Activated CD8-positive, alpha-beta memory T cell treated with anti-CD3 and anti-CD28 coated beads, Interleukin-2, amount 10 ng/mL, durations not matched to agents 7 days and 5 days (primary cell): ENCODE measurements at regions not wholly inside any gene's neighbourhood (a gene's known extent, or its start where the extent isn't known, plus 50 kb on each side); places are given as distances from the start of the nearest gene placed in this dataset.
A peak's percentile ranks its signal among the peaks of the same experiment; 100 is the strongest.
"Not testable (repeated sequence)": the region's sequence is repeated elsewhere in the genome, so short reads cannot be mapped to it uniquely, and the experiment has no call there.

Experiments
- ATAC-seq: fragments of 150-1000 bp; cut with Tn5 transposase; one replicate; pipeline ENCODE4 v1.10.0; 2021; ENCODE audit warnings: moderate library complexity
- CTCF ChIA-PET: fragments of 350-600 bp; sonication (Branson Sonifier 250); formaldehyde crosslinking; loops from one replicate; lab custom pipeline; 2021; ENCODE audit warnings: antibody characterized with exemption; lab: Charles Lee
- DNase-seq: peaks from one replicate; pipeline ENCODE4 v3.0.0-alpha.2; 2020
- H3K27ac Mint-ChIP-seq: one replicate; pipeline ENCODE4 v1.8.0; 2021; ENCODE audit warnings: mild to moderate bottlenecking, mixed read lengths
- H3K27me3 Mint-ChIP-seq: one replicate; pipeline ENCODE4 v1.8.0; 2021; ENCODE audit warnings: mixed read lengths
- H3K36me3 Mint-ChIP-seq: one replicate; pipeline ENCODE4 v1.8.0; 2021; ENCODE audit warnings: mild to moderate bottlenecking, mixed read lengths
- H3K4me1 Mint-ChIP-seq: one replicate; pipeline ENCODE4 v1.8.0; 2021; ENCODE audit warnings: mixed read lengths
- H3K4me3 Mint-ChIP-seq: one replicate; pipeline ENCODE4 v1.8.0; 2021; ENCODE audit warnings: mild to moderate bottlenecking, moderate library complexity, mixed read lengths
- H3K9me3 Mint-ChIP-seq: one replicate; pipeline ENCODE4 v1.8.0; 2022; ENCODE audit warnings: low read depth, mixed read lengths

- Mint-ChIP-seq H3K9me3 (no peaks in the 10 kb centered on the region), H3K27me3 (peaks cover 9% of the 10 kb centered on the region), H3K4me1 (no peaks in the 10 kb centered on the region), H3K27ac (no peak overlapping the region), H3K36me3 (no peaks in the 10 kb centered on the region), H3K4me3 (no peak overlapping the region)
- DNase-seq (no peak), ATAC-seq (no peak)
- CTCF ChIA-PET: interaction anchor here (0.9 to 3.2 kb wide), 4 partner anchors 12 to 198 kb away, joined by 3 to 11 read pairs (median 3); no protein-coding TSS in a partner anchor
These were observed 55.0 kb downstream of the OXSM start for GRCh38 chr3:25844891-25845290.

GRCh38 chr3:25846282-25846681 is 56.4 kb downstream of the OXSM start:
- Mint-ChIP-seq H3K27ac (no peak overlapping the region), H3K27me3 (peaks cover 9% of the 10 kb centered on the region), H3K9me3 (no peaks in the 10 kb centered on the region), H3K4me3 (no peak overlapping the region), H3K4me1 (no peaks in the 10 kb centered on the region), H3K36me3 (no peaks in the 10 kb centered on the region)
- CTCF ChIA-PET: interaction anchor here (3.2 kb wide), 1 partner anchor 10 kb away, joined by 11 read pairs; no protein-coding TSS in a partner anchor
- DNase-seq: no peak
- ATAC-seq: no peak

GRCh38 chr3:25849091-25849490 is 59.2 kb downstream of the OXSM start:
- no peak for DNase-seq
- Mint-ChIP-seq H3K36me3 (peaks cover 2% of the 10 kb centered on the region), H3K27ac (no peak overlapping the region), H3K9me3 (no peaks in the 10 kb centered on the region), H3K4me1 (no peaks in the 10 kb centered on the region), H3K4me3 (no peak overlapping the region), H3K27me3 (peaks cover 6% of the 10 kb centered on the region)
- CTCF ChIA-PET: no interaction called here
- ATAC-seq: no peak

GRCh38 chr3:25849641-25850385 is 59.9 kb downstream of the OXSM start:
- Mint-ChIP-seq H3K27ac (no peak overlapping the region), H3K9me3 (no peaks in the 10 kb centered on the region), H3K36me3 (peaks cover 2% of the 10 kb centered on the region), H3K4me3 (no peak overlapping the region), H3K27me3 (peaks cover 9% of the 10 kb centered on the region), H3K4me1 (no peaks in the 10 kb centered on the region)
- ATAC-seq (no peak), DNase-seq (no peak)
- CTCF ChIA-PET: interaction anchor here (1.0 kb wide), 1 partner anchor 12 kb away, joined by 4 read pairs; no protein-coding TSS in a partner anchor

- H3K27ac Mint-ChIP-seq, H3K4me1 Mint-ChIP-seq, H3K4me3 Mint-ChIP-seq, DNase-seq, H3K27me3 Mint-ChIP-seq, H3K9me3 Mint-ChIP-seq, H3K36me3 Mint-ChIP-seq, ATAC-seq: not testable (repeated sequence)
- CTCF ChIA-PET: interaction anchor here (8.0 kb wide), 1 partner anchor 203 kb away, joined by 96 read pairs; no protein-coding TSS in a partner anchor
These were observed 61.9 kb downstream of the OXSM start for GRCh38 chr3:25851693-25852259.

- no peak for ATAC-seq
- peaks cover 8% of the 10 kb centered on the region for H3K4me1 Mint-ChIP-seq
These were observed 64.3 kb downstream of the OXSM start for GRCh38 chr3:25854214-25854613.

GRCh38 chr3:25854635-25855034 is 64.7 kb downstream of the OXSM start:
- DNase-seq (no peak), ATAC-seq (no peak)
- H3K4me3 Mint-ChIP-seq: no peak overlapping the region
- H3K27ac Mint-ChIP-seq: no peak overlapping the region
- H3K4me1 Mint-ChIP-seq: peaks cover 8% of the 10 kb centered on the region
- H3K27me3 Mint-ChIP-seq: peaks cover 9% of the 10 kb centered on the region
- no peaks in the 10 kb centered on the region for H3K9me3 Mint-ChIP-seq
- CTCF ChIA-PET: interaction anchor here (1.1 to 8.0 kb wide), 3 partner anchors 193 to 261 kb away, joined by 3 to 96 read pairs (median 4); no protein-coding TSS in a partner anchor
- peaks cover 2% of the 10 kb centered on the region for H3K36me3 Mint-ChIP-seq

More at GRCh38 chr3:25854214-25854613, 64.3 kb downstream of the OXSM start:
- peaks cover 2% of the 10 kb centered on the region for H3K36me3 Mint-ChIP-seq
- CTCF ChIA-PET: interaction anchor here (1.1 to 8.0 kb wide), 3 partner anchors 192 to 261 kb away, joined by 3 to 96 read pairs (median 4); no protein-coding TSS in a partner anchor
- no peak overlapping the region for H3K27ac Mint-ChIP-seq
- H3K9me3 Mint-ChIP-seq: no peaks in the 10 kb centered on the region
- no peak overlapping the region for H3K4me3 Mint-ChIP-seq
- DNase-seq: no peak
- peaks cover 9% of the 10 kb centered on the region for H3K27me3 Mint-ChIP-seq

- H3K27me3 Mint-ChIP-seq: peaks cover 9% of the 10 kb centered on the region
- no peak overlapping the region for H3K4me3 Mint-ChIP-seq
- peaks cover 8% of the 10 kb centered on the region for H3K4me1 Mint-ChIP-seq
- ATAC-seq (no peak), DNase-seq (no peak)
- peaks cover 2% of the 10 kb centered on the region for H3K36me3 Mint-ChIP-seq
- no peak overlapping the region for H3K27ac Mint-ChIP-seq
- no peaks in the 10 kb centered on the region for H3K9me3 Mint-ChIP-seq
- CTCF ChIA-PET: interaction anchor here (1.1 to 8.0 kb wide), 3 partner anchors 9 to 207 kb away, joined by 3 to 96 read pairs (median 11); no protein-coding TSS in a partner anchor
These were observed 65.4 kb downstream of the OXSM start for GRCh38 chr3:25855266-25855784.

- H3K27me3 Mint-ChIP-seq: peaks cover 9% of the 10 kb centered on the region
- H3K9me3 Mint-ChIP-seq: peaks cover 2% of the 10 kb centered on the region
- no peak overlapping the region for H3K27ac Mint-ChIP-seq
- CTCF ChIA-PET: interaction anchor here (0.7 to 8.0 kb wide), 11 partner anchors 8 to 220 kb away, joined by 3 to 96 read pairs (median 4); partner anchors contain the start of genes NGLY1 and OXSM
- H3K36me3 Mint-ChIP-seq: peaks cover 4% of the 10 kb centered on the region
- H3K4me3 Mint-ChIP-seq: no peak overlapping the region
- DNase-seq (no peak), ATAC-seq (peak; percentile 76)
- peaks cover 8% of the 10 kb centered on the region for H3K4me1 Mint-ChIP-seq
These were observed 67.1 kb downstream of the OXSM start for GRCh38 chr3:25856902-25857518.

GRCh38 chr3:25861566-25861965 is 71.7 kb downstream of the OXSM start:
- H3K9me3 Mint-ChIP-seq: peaks cover 2% of the 10 kb centered on the region
- H3K4me1 Mint-ChIP-seq: peaks cover 7% of the 10 kb centered on the region
- H3K27ac Mint-ChIP-seq: no peak overlapping the region
- CTCF ChIA-PET: interaction anchor here (2.1 kb wide), 1 partner anchor 213 kb away, joined by 8 read pairs; no protein-coding TSS in a partner anchor
- H3K27me3 Mint-ChIP-seq: no peaks in the 10 kb centered on the region
- H3K4me3 Mint-ChIP-seq: no peak overlapping the region
- H3K36me3 Mint-ChIP-seq: peaks cover 2% of the 10 kb centered on the region
- DNase-seq (no peak), ATAC-seq (no peak)

- ATAC-seq (no peak), DNase-seq (no peak)
- CTCF ChIA-PET: interaction anchor here (1.4 kb wide), 1 partner anchor 215 kb away, joined by 3 read pairs; no protein-coding TSS in a partner anchor
- Mint-ChIP-seq H3K4me1 (no peaks in the 10 kb centered on the region), H3K4me3 (no peak overlapping the region), H3K27me3 (no peaks in the 10 kb centered on the region), H3K27ac (no peak overlapping the region), H3K36me3 (peaks cover 2% of the 10 kb centered on the region), H3K9me3 (peaks cover 2% of the 10 kb centered on the region)
These were observed 73.1 kb downstream of the OXSM start for GRCh38 chr3:25863011-25863415.

- Mint-ChIP-seq H3K9me3 (peaks cover 2% of the 10 kb centered on the region), H3K4me1 (no peaks in the 10 kb centered on the region), H3K4me3 (no peak overlapping the region), H3K36me3 (peaks cover 2% of the 10 kb centered on the region), H3K27me3 (no peaks in the 10 kb centered on the region), H3K27ac (no peak overlapping the region)
- no peak for DNase-seq
- CTCF ChIA-PET: interaction anchor here (1.4 kb wide), 1 partner anchor 215 kb away, joined by 3 read pairs; no protein-coding TSS in a partner anchor
- ATAC-seq: no peak
These were observed 73.6 kb downstream of the OXSM start for GRCh38 chr3:25863416-25863959.

- peaks cover 1% of the 10 kb centered on the region for H3K36me3 Mint-ChIP-seq
- H3K27ac Mint-ChIP-seq: no peak overlapping the region
- CTCF ChIA-PET: no interaction called here
- no peak overlapping the region for H3K4me3 Mint-ChIP-seq
- ATAC-seq (no peak), DNase-seq (no peak)
- H3K27me3 Mint-ChIP-seq: peaks cover 3% of the 10 kb centered on the region
- no peaks in the 10 kb centered on the region for H3K9me3 Mint-ChIP-seq
- H3K4me1 Mint-ChIP-seq: peaks cover 10% of the 10 kb centered on the region
These were observed 80.6 kb downstream of the OXSM start for GRCh38 chr3:25870452-25870851.
